H9 (cell line): ENCODE measurements at regions not wholly inside any gene's neighbourhood (a gene's known extent, or its start where the extent isn't known, plus 50 kb on each side); places are given as distances from the start of the nearest gene placed in this dataset.

ENCODE experiments used
- DNase-seq: peaks from one replicate; pipeline ENCODE4 v3.0.0-alpha.2; 2017
- H2AFZ ChIP-seq: one replicate; pipeline ENCODE4 v1.6.1; 2013; ENCODE audit warnings: mild to moderate bottlenecking, low read length, control low read depth, moderate library complexity
- H2AK5ac ChIP-seq: 2 replicates; pipeline ENCODE4 v1.6.1; 2013; ENCODE audit warnings: low read length, control low read depth, mixed read lengths; ENCODE audit not compliant: insufficient read length
- H2BK120ac ChIP-seq: one replicate; pipeline ENCODE4 v1.6.1; 2013; ENCODE audit warnings: low read depth, mild to moderate bottlenecking, low read length, control low read depth, inconsistent platforms; ENCODE audit not compliant: poor library complexity, severe bottlenecking
- H2BK12ac ChIP-seq: 2 replicates; pipeline ENCODE4 v1.6.1; 2013; ENCODE audit warnings: low read length, control low read depth, mixed read lengths, low read depth; ENCODE audit not compliant: insufficient read length
- H2BK15ac ChIP-seq: 2 replicates; pipeline ENCODE4 v1.6.1; 2013; ENCODE audit warnings: low read depth, low read length, control low read depth
- H2BK20ac ChIP-seq: one replicate; pipeline ENCODE4 v1.6.1; 2013; ENCODE audit warnings: low read depth, mild to moderate bottlenecking, low read length, control low read depth, inconsistent platforms; ENCODE audit not compliant: poor library complexity, severe bottlenecking
- H2BK5ac ChIP-seq: 2 replicates; pipeline ENCODE4 v1.6.1; 2013; ENCODE audit warnings: low read length, control low read depth, mixed read lengths; ENCODE audit not compliant: insufficient read length
- H3K14ac ChIP-seq: 2 replicates; pipeline ENCODE4 v1.6.1; 2013; ENCODE audit warnings: low read length, control low read depth; ENCODE audit not compliant: insufficient read depth
- H3K18ac ChIP-seq: 2 replicates; pipeline ENCODE4 v1.6.1; 2013; ENCODE audit warnings: low read depth, mild to moderate bottlenecking, mixed read lengths, low read length, control low read depth; ENCODE audit not compliant: insufficient read length
- H3K23ac ChIP-seq: 2 replicates; pipeline ENCODE4 v1.6.1; 2013; ENCODE audit warnings: low read length, control low read depth, mixed read lengths, low read depth; ENCODE audit not compliant: insufficient read length
- H3K23me2 ChIP-seq: 2 replicates; pipeline ENCODE4 v1.6.1; 2013; ENCODE audit warnings: low read depth, mild to moderate bottlenecking, mixed read lengths, low read length, control low read depth; ENCODE audit not compliant: insufficient read length, poor library complexity, severe bottlenecking
- H3K27ac ChIP-seq: 2 replicates; pipeline ENCODE4 v1.5.1; 2013; ENCODE audit warnings: low read length, control low read depth, mixed read lengths, low read depth; ENCODE audit not compliant: insufficient read length
- H3K27me3 ChIP-seq: 2 replicates; pipeline ENCODE4 v1.6.1; 2013; ENCODE audit warnings: low read length, control low read depth, inconsistent platforms; ENCODE audit not compliant: insufficient read depth
- H3K4ac ChIP-seq: 2 replicates; pipeline ENCODE4 v1.6.1; 2013; ENCODE audit warnings: low read depth, mild to moderate bottlenecking, control low read depth, inconsistent platforms, low read length, moderate library complexity
- H3K4me1 ChIP-seq: 2 replicates; pipeline ENCODE4 v1.6.1; 2013; ENCODE audit warnings: low read length, control low read depth, inconsistent platforms; ENCODE audit not compliant: insufficient read depth
- H3K4me2 ChIP-seq: 2 replicates; pipeline ENCODE4 v1.6.1; 2013; ENCODE audit warnings: low read length, control low read depth, mixed read lengths; ENCODE audit not compliant: insufficient read length, insufficient read depth
- H3K56ac ChIP-seq: 2 replicates; pipeline ENCODE4 v1.6.1; 2013; ENCODE audit warnings: low read depth, mild to moderate bottlenecking, mixed read lengths, low read length, control low read depth; ENCODE audit not compliant: insufficient read length
- H3K79me1 ChIP-seq: 2 replicates; pipeline ENCODE4 v1.6.1; 2013; ENCODE audit warnings: low read depth, mild to moderate bottlenecking, moderate library complexity, low read length, control low read depth, inconsistent platforms; ENCODE audit not compliant: insufficient read depth, poor library complexity, severe bottlenecking
- H3K79me2 ChIP-seq: 2 replicates; pipeline ENCODE4 v1.6.1; 2013; ENCODE audit warnings: low read length, control low read depth, inconsistent platforms; ENCODE audit not compliant: insufficient read depth
- H3K9ac ChIP-seq: 2 replicates; pipeline ENCODE4 v1.6.1; 2013; ENCODE audit warnings: low read length, control low read depth, mixed read lengths; ENCODE audit not compliant: insufficient read length; ENCODE audit errors: extremely low read depth
- H3K9me3 ChIP-seq: one replicate; pipeline ENCODE4 v1.6.1; 2013; ENCODE audit warnings: low read depth, low read length, inconsistent platforms; ENCODE audit not compliant: control insufficient read depth
- H3T11ph ChIP-seq: one replicate; pipeline ENCODE4 v1.6.1; 2013; ENCODE audit warnings: mild to moderate bottlenecking, low read length, control low read depth, inconsistent platforms
- H4K20me1 ChIP-seq: one replicate; pipeline ENCODE4 v1.6.1; 2013; ENCODE audit not compliant: control insufficient read depth, insufficient read length, insufficient read depth
- H4K5ac ChIP-seq: 2 replicates; pipeline ENCODE4 v1.6.1; 2013; ENCODE audit warnings: low read depth, mild to moderate bottlenecking, mixed read lengths, low read length, control low read depth; ENCODE audit not compliant: insufficient read length
- H4K8ac ChIP-seq: replicated peaks from 2 replicates; pipeline ENCODE4 v1.6.1; 2013; ENCODE audit warnings: low read length, control low read depth, mixed read lengths, low read depth; ENCODE audit not compliant: insufficient read length
- H4K91ac ChIP-seq: 2 replicates; pipeline ENCODE4 v1.6.1; 2013; ENCODE audit warnings: low read depth, mild to moderate bottlenecking, moderate library complexity, mixed read lengths, low read length, control low read depth; ENCODE audit not compliant: insufficient read length
- H3K27ac Mint-ChIP-seq, 3 experiments: 2 replicates in 2 of 3; 3 replicates in 1 of 3; pipeline ENCODE4 v1.8.0; 2020 to 2021; ENCODE audit warnings: mixed read lengths in 3 of 3, mild to moderate bottlenecking in 1 of 3, moderate library complexity in 1 of 3
- H3K27me3 Mint-ChIP-seq: 2 replicates; pipeline ENCODE4 v1.8.0; 2021; ENCODE audit warnings: low read depth, mild to moderate bottlenecking, moderate library complexity, mixed read lengths
- H3K36me3 Mint-ChIP-seq, 3 experiments: 2 replicates in 2 of 3; 3 replicates in 1 of 3; pipeline ENCODE4 v1.8.0; 2020 to 2021; ENCODE audit warnings: low read depth in 3 of 3, mixed read lengths in 3 of 3; ENCODE audit not compliant: insufficient read depth in 1 of 3
- H3K4me1 Mint-ChIP-seq, 2 experiments: 2 replicates each; pipeline ENCODE4 v1.8.0; 2020; ENCODE audit warnings: mixed read lengths in 2 of 2
- H3K4me3 Mint-ChIP-seq, 2 experiments: 2 replicates in 1 of 2; 3 replicates in 1 of 2; pipeline ENCODE4 v1.8.0; 2020 to 2021; ENCODE audit warnings: mild to moderate bottlenecking in 2 of 2, mixed read lengths in 2 of 2, moderate library complexity in 1 of 2
- H3K9me3 Mint-ChIP-seq, 2 experiments: 2 replicates in 1 of 2; 3 replicates in 1 of 2; pipeline ENCODE4 v1.8.0; 2020; ENCODE audit warnings: mild to moderate bottlenecking in 2 of 2, mixed read lengths in 2 of 2, moderate library complexity in 1 of 2
- CTCF ChIP-seq: fragments of 200-600 bp; sonication (generic); conservative IDR thresholded peaks from 3 replicates; pipeline ENCODE4 v1.8.0; 2021; ENCODE audit warnings: antibody characterized with exemption, mild to moderate bottlenecking
- WGBS: extraction: QIAGEN DNeasy Blood & Tissue Kit; methylation state at CpG from one replicate; pipeline ENCODE4 v1.1.7; 2013; ENCODE audit warnings: missing lambda C conversion rate, low lambda C conversion rate, mixed read lengths; ENCODE audit not compliant: insufficient read length; ENCODE audit errors: extremely low coverage; 5-methylcytosine and 5-hydroxymethylcytosine counted together

- H2AFZ ChIP-seq: no peak overlapping the region
- WGBS: no CpG with 5 or more reads among the region's 1 CpG
These were observed 179.8 kb downstream of the OR13H1 start for GRCh38 chrX:131723646-131724045.

More at GRCh38 chrX:131723646-131724045, 179.8 kb downstream of the OR13H1 start:
- H3K9ac ChIP-seq: no peak overlapping the region
- no peaks in the 10 kb centered on the region for H3K27me3 ChIP-seq
- no peaks in the 10 kb centered on the region for H4K20me1 ChIP-seq
- H3K23ac ChIP-seq: no peak overlapping the region
- H3K79me1 ChIP-seq: no peaks in the 10 kb centered on the region
- H2BK12ac ChIP-seq: no peak overlapping the region
- Mint-ChIP-seq H3K4me3 (no peak overlapping the region), H3K36me3 (peaks cover 67 to 75% (median 67%) of the 10 kb centered on the region in 3 experiments), H3K27me3 (no peaks in the 10 kb centered on the region), H3K27ac (no peak overlapping the region), H3K4me1 (peaks cover 19% of the 10 kb centered on the region in 2 experiments), H3K9me3 (peaks cover 19 to 28% of the 10 kb centered on the region in 2 experiments; a peak in 4 of 5 replicates)
- no peak overlapping the region for H3K27ac ChIP-seq
- H4K5ac ChIP-seq: no peak overlapping the region
- H4K91ac ChIP-seq: no peak overlapping the region
- no peaks in the 10 kb centered on the region for H3K79me2 ChIP-seq
- no peak overlapping the region for H3K4ac ChIP-seq
- no peaks in the 10 kb centered on the region; the same call in 1 of the 2 replicates for H3K4me1 ChIP-seq
- H2BK5ac ChIP-seq: no peak overlapping the region
- no peaks in the 10 kb centered on the region for H3K23me2 ChIP-seq
- H3T11ph ChIP-seq: no peak overlapping the region
- H3K18ac ChIP-seq: no peak overlapping the region
- no peak overlapping the region for H2BK120ac ChIP-seq
- no peak overlapping the region for H3K14ac ChIP-seq
- H2AK5ac ChIP-seq: no peak overlapping the region
- H3K56ac ChIP-seq: no peak overlapping the region
- H2BK20ac ChIP-seq: no peak overlapping the region
- H2BK15ac ChIP-seq: no peak overlapping the region
- no peak overlapping the region for H4K8ac ChIP-seq
- no peak for TF ChIP-seq CTCF
- DNase-seq: no peak
- H3K4me2 ChIP-seq: no peak overlapping the region
- no peaks in the 10 kb centered on the region for H3K9me3 ChIP-seq
